HEK293T (cell line): ENCODE measurements at regions not wholly inside any gene's neighbourhood (a gene's known extent, or its start where the extent isn't known, plus 50 kb on each side); places are given as distances from the start of the nearest gene placed in this dataset.

ENCODE experiments used
- CTCF ChIA-PET: fragments of 350-600 bp; formaldehyde crosslinking; extraction: SDS; loops from one replicate; lab custom pipeline; 2021; ENCODE audit warnings: antibody characterized with exemption, inconsistent platforms; lab: Yijun Ruan, JAX
- POLR2A ChIA-PET: fragments of 350-600 bp; formaldehyde crosslinking; extraction: SDS; loops from one replicate; lab custom pipeline; 2020; ENCODE audit warnings: antibody characterized with exemption, inconsistent platforms; lab: Yijun Ruan, JAX
- DNase-seq: peaks from one replicate; pipeline ENCODE4 v3.0.0; 2012; ENCODE audit warnings: mixed read lengths; ENCODE audit errors: extremely low spot score
- ARNT ChIP-seq: fragments of 450-650 bp; IDR thresholded peaks from 2 replicates; pipeline ENCODE4 v1.6.1; 2017; ENCODE audit warnings: mild to moderate bottlenecking
- BHLHE40 ChIP-seq: fragments of 450-650 bp; IDR thresholded peaks from 2 replicates; pipeline ENCODE4 v1.6.1; 2016; ENCODE audit warnings: mild to moderate bottlenecking, moderate library complexity, borderline replicate concordance
- CTBP1 ChIP-seq: fragments of 450-650 bp; IDR thresholded peaks from 2 replicates; pipeline ENCODE4 v1.6.1; 2016; ENCODE audit warnings: borderline replicate concordance
- ELF4 ChIP-seq: fragments of 450-650 bp; IDR thresholded peaks from 2 replicates; pipeline ENCODE4 v1.6.1; 2017; ENCODE audit warnings: antibody characterized with exemption
- FOXA1 ChIP-seq: fragments of 450-650 bp; IDR thresholded peaks from 2 replicates; pipeline ENCODE4 v1.6.1; 2016; ENCODE audit warnings: mild to moderate bottlenecking
- FOXK2 ChIP-seq: fragments of 450-650 bp; IDR thresholded peaks from 2 replicates; pipeline ENCODE4 v1.6.1; 2016; ENCODE audit warnings: mild to moderate bottlenecking
- FOXM1 ChIP-seq: fragments of 450-650 bp; IDR thresholded peaks from 2 replicates; pipeline ENCODE4 v1.6.1; 2017; ENCODE audit warnings: mild to moderate bottlenecking, borderline replicate concordance
- HDGF ChIP-seq: fragments of 450-650 bp; IDR thresholded peaks from 2 replicates; pipeline ENCODE4 v1.6.1; 2017; ENCODE audit warnings: antibody characterized with exemption, borderline replicate concordance
- L3MBTL2 ChIP-seq: fragments of 450-650 bp; conservative IDR thresholded peaks from 2 replicates; pipeline ENCODE4 v1.6.1; 2016; ENCODE audit warnings: mild to moderate bottlenecking
- LEF1 ChIP-seq: fragments of 450-650 bp; IDR thresholded peaks from 2 replicates; pipeline ENCODE4 v1.6.1; 2017; ENCODE audit warnings: mild to moderate bottlenecking, borderline replicate concordance
- NFRKB ChIP-seq: fragments of 450-650 bp; IDR thresholded peaks from 2 replicates; pipeline ENCODE4 v1.6.1; 2016; ENCODE audit warnings: mild to moderate bottlenecking, moderate library complexity
- SP1 ChIP-seq: fragments of 450-650 bp; IDR thresholded peaks from 2 replicates; pipeline ENCODE4 v1.6.1; 2017
- SUZ12 ChIP-seq: fragments of 450-650 bp; IDR thresholded peaks from 2 replicates; pipeline ENCODE4 v1.6.1; 2016; ENCODE audit warnings: mild to moderate bottlenecking
- TARDBP ChIP-seq: fragments of 450-650 bp; IDR thresholded peaks from 2 replicates; pipeline ENCODE4 v1.6.1; 2016
- ZNF384 ChIP-seq: fragments of 450-650 bp; IDR thresholded peaks from 2 replicates; pipeline ENCODE4 v1.6.1; 2016
- TF ChIP-seq, protein P1 (sequence below): fragments of 450-650 bp; IDR thresholded peaks from 2 replicates; pipeline ENCODE4 v1.6.1; 2016

- CTCF ChIA-PET, result no interaction called here
- DNase-seq, result no peak
- no peak for TF ChIP-seq LEF1
- POLR2A ChIA-PET, result no interaction called here
These were observed 1862.5 kb downstream of the SUCLG1 start for GRCh38 chr2:82596581-82596980.

GRCh38 chr2:82591718-82592117 lies 1867.4 kb downstream of the SUCLG1 start:
- CTCF ChIA-PET, result no interaction called here
- no peak for DNase-seq
- no peak for TF ChIP-seq HDGF
- TF ChIP-seq, protein P1, sequence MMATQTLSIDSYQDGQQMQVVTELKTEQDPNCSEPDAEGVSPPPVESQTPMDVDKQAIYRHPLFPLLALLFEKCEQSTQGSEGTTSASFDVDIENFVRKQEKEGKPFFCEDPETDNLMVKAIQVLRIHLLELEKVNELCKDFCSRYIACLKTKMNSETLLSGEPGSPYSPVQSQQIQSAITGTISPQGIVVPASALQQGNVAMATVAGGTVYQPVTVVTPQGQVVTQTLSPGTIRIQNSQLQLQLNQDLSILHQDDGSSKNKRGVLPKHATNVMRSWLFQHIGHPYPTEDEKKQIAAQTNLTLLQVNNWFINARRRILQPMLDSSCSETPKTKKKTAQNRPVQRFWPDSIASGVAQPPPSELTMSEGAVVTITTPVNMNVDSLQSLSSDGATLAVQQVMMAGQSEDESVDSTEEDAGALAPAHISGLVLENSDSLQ, result no peak
- TF ChIP-seq SUZ12, result no peak
- no peak for TF ChIP-seq L3MBTL2
- no peak for TF ChIP-seq FOXK2
- TF ChIP-seq ZNF384, result no peak
- no peak for TF ChIP-seq CTBP1
- no peak for TF ChIP-seq FOXM1
- TF ChIP-seq ARNT, result no peak
- no peak for TF ChIP-seq TARDBP
- TF ChIP-seq LEF1, result no peak
- no peak for TF ChIP-seq SP1
- no peak for TF ChIP-seq FOXA1
- TF ChIP-seq BHLHE40, result no peak
- TF ChIP-seq ELF4, result no peak
- TF ChIP-seq NFRKB, result no peak
- POLR2A ChIA-PET, result no interaction called here

DNA sequence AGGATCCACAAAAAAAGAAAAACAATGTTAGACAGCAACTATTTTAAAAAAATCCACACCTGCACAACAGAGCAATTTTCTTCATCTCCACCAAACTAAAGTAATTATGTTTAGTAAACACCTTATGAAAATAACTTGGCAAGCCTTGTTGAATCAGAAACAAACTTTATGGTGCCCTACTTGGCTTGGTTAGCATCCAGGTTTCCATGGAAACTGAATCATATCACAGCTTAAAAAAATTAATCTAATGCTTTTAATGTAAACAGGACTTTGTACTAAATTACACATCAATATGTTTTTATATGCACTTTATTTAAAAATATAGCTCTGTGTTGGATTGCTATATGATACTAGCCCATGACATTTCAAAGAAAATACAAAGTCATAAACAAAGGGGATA lies 1882.4 kb downstream of the SUCLG1 start:
- TF ChIP-seq ZNF384 (no peak), ELF4 (no peak), SP1 (no peak), L3MBTL2 (no peak), LEF1 (no peak), TARDBP (no peak)
- TF ChIP-seq, protein P1, result no peak
- CTCF ChIA-PET, result no interaction called here
- POLR2A ChIA-PET, result no interaction called here
- DNase-seq, result no peak

GRCh38 chr2:82539280-82539621 lies 1919.8 kb downstream of the SUCLG1 start:
- POLR2A ChIA-PET, result no interaction called here
- TF ChIP-seq FOXA1, result no peak
- DNase-seq, result no peak

DNA sequence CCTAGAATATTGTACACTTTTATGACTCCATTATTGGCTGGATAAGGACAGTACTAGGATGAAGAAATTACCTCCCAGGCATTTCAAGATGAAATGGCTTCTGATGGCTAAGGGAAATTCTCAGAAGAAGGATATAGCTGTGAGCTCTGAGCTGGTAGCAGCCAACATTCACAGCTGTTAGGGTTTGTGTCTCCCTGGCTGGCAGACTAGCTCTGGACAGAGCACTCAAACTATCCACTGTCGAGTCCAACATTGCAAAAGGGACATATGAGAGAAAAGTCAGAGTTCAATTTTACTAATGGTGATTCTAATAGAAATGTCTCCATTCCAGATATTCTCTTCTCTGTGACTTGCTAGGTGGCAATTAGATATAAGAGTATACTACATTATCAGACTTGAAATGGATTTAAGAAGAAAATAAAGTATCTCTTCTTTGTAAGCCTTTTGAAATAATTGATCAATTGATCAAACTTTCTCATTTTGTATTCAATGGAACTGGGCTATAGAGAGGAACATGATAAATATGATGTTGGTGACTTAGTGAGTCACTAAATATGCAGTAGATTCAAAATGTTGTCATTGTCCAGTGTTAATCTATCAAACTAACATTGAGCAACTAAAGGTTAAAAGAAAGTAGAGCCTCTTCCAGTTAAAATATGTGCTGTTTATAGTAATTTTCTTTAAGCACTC lies 1920.3 kb downstream of the SUCLG1 start:
- DNase-seq, result no peak
- POLR2A ChIA-PET, result no interaction called here
- no peak for TF ChIP-seq LEF1
- no peak for TF ChIP-seq SUZ12
- TF ChIP-seq FOXM1, result no peak
- no peak for TF ChIP-seq HDGF
- TF ChIP-seq ELF4, result no peak
- TF ChIP-seq ZNF384, result no peak
- no peak for TF ChIP-seq SP1
- no peak for TF ChIP-seq L3MBTL2
- no peak for TF ChIP-seq BHLHE40
- no peak for TF ChIP-seq TARDBP
- no peak for TF ChIP-seq CTBP1
- no peak for TF ChIP-seq FOXA1
- CTCF ChIA-PET, result no interaction called here

More at GRCh38 chr2:82539280-82539621, 1919.8 kb downstream of the SUCLG1 start:
- CTCF ChIA-PET, result no interaction called here

DNA sequence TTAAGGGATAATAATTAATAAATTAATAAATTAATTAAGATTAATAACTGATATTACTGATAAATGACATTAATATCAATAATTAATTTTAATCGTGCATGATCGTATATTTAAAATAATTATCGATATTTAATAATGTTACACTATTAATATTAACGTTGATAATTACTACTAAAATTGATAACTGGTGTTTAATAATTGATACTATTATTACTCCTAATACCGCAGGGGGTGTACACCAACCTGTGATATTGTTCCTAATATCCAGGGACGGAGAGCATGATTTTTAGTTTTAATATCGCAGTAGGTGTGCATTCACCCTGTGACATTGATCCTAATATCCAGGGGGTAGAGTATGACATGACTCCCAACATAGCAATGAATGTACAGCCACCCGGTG lies 1930.8 kb downstream of the SUCLG1 start:
- DNase-seq, result no peak
- TF ChIP-seq FOXM1 (no peak), LEF1 (no peak), L3MBTL2 (no peak)
- ChIA-PET POLR2A (no interaction called here), CTCF (no interaction called here)

DNA sequence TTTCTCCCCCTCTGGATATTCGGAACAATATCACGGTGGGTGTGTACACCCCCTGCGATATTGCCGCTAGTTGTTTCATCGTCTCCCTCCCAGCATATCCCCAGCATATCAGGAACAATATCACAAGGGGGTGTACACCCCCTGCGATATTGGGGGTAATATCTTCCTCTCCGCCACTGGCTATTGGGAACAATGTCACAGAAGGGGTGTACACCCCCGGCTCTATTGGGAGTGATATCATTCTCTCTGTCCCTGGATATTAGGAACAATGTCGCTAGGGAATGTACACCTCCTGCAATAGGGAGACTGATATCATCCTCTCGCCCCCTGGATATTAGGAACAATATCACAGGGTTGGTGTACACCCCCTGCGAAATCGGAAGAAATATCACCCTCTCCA lies 1932.0 kb downstream of the SUCLG1 start:
- TF ChIP-seq FOXK2 (no peak), SP1 (no peak), L3MBTL2 (no peak), HDGF (no peak), LEF1 (no peak), ZNF384 (no peak), FOXA1 (no peak), ARNT (no peak), SUZ12 (no peak), TARDBP (no peak), CTBP1 (no peak), ELF4 (no peak), NFRKB (no peak), BHLHE40 (no peak)
- TF ChIP-seq, protein P1, result no peak
- ChIA-PET POLR2A (no interaction called here), CTCF (no interaction called here)
- no peak for DNase-seq
